DND-41 (cell line): ENCODE measurements at regions not wholly inside any gene's neighbourhood (a gene's known extent, or its start where the extent isn't known, plus 50 kb on each side); places are given as distances from the start of the nearest gene placed in this dataset.
"Not testable (repeated sequence)": the region's sequence is repeated elsewhere in the genome, so short reads cannot be mapped to it uniquely, and the experiment has no call there.

Experiments used
- ATAC-seq: fragments of 200-7000 bp; cut with Tn5 transposase; 3 replicates; pipeline ENCODE4 v1.9.1; 2021; ENCODE audit warnings: low read depth; ENCODE audit not compliant: insufficient read depth
- DNase-seq: peaks from one replicate; pipeline ENCODE4 v3.0.0-alpha.2; 2020
- H2AFZ ChIP-seq: 2 replicates; pipeline ENCODE4 v1.6.0; 2012; ENCODE audit warnings: low read depth, low read length
- H3K27ac ChIP-seq: 2 replicates; pipeline ENCODE4 v1.5.1; 2012; ENCODE audit warnings: low read length, inconsistent platforms
- H3K27me3 ChIP-seq: fragments of 200-600 bp; sonication (generic); 2 replicates; pipeline ENCODE4 v1.6.0; 2012; ENCODE audit warnings: low read length, mild to moderate bottlenecking, inconsistent platforms; ENCODE audit not compliant: insufficient read depth, poor library complexity
- H3K36me3 ChIP-seq: 2 replicates; pipeline ENCODE4 v1.5.1; 2012; ENCODE audit warnings: low read length, inconsistent platforms; ENCODE audit not compliant: insufficient read depth
- H3K4me1 ChIP-seq: 2 replicates; pipeline ENCODE4 v1.5.1; 2012; ENCODE audit warnings: mild to moderate bottlenecking, low read length; ENCODE audit not compliant: insufficient read depth
- H3K4me2 ChIP-seq: 2 replicates; pipeline ENCODE4 v1.6.0; 2012; ENCODE audit warnings: mild to moderate bottlenecking, moderate library complexity, low read length, inconsistent platforms; ENCODE audit not compliant: insufficient read depth
- H3K4me3 ChIP-seq, 2 experiments: fragments of 200-600 bp in 1 of 2; shearing (Covaris generic) in 1 of 2; 2 replicates each; pipeline ENCODE4 v1.5.1; 2012 to 2016; ENCODE audit warnings: inconsistent platforms in 2 of 2, low read length in 2 of 2, mild to moderate bottlenecking in 2 of 2, low read depth in 1 of 2, moderate library complexity in 1 of 2
- H3K79me2 ChIP-seq: 2 replicates; pipeline ENCODE4 v1.6.0; 2012; ENCODE audit warnings: low read length, inconsistent platforms; ENCODE audit not compliant: insufficient read depth
- H3K9ac ChIP-seq: 2 replicates; pipeline ENCODE4 v1.6.0; 2012; ENCODE audit warnings: low read depth, mild to moderate bottlenecking, inconsistent platforms, low read length, moderate library complexity
- H3K9me3 ChIP-seq: 2 replicates; pipeline ENCODE4 v1.5.1; 2012; ENCODE audit warnings: low read length, moderate library complexity, mild to moderate bottlenecking, inconsistent platforms; ENCODE audit not compliant: insufficient read depth, severe bottlenecking
- H4K20me1 ChIP-seq: 2 replicates; pipeline ENCODE4 v1.6.0; 2012; ENCODE audit warnings: low read length; ENCODE audit not compliant: insufficient read depth
- CTCF ChIP-seq: IDR thresholded peaks from 2 replicates; pipeline ENCODE4 v1.5.1; 2012; ENCODE audit warnings: borderline replicate concordance, low read length, moderate library complexity, mild to moderate bottlenecking; ENCODE audit not compliant: poor library complexity, severe bottlenecking; ENCODE audit errors: extremely low read depth
- EZH2 ChIP-seq: IDR thresholded peaks from 3 replicates; pipeline ENCODE4 v1.6.1; 2012; ENCODE audit warnings: borderline replicate concordance, low read depth, mild to moderate bottlenecking, moderate library complexity, low read length, inconsistent platforms; ENCODE audit not compliant: severe bottlenecking

GRCh38 chr13:61215116-61215515 is 200.5 kb downstream of the PCDH20 start:
- H2AFZ ChIP-seq, result no peak overlapping the region
- H3K79me2 ChIP-seq, result no peaks in the 10 kb centered on the region
- no peak overlapping the region for H3K4me2 ChIP-seq
- no peaks in the 10 kb centered on the region for H3K36me3 ChIP-seq
- no peak overlapping the region for H3K27ac ChIP-seq
- DNase-seq (no peak), ATAC-seq (no peak)
- no peak overlapping the region for H3K9ac ChIP-seq
- H3K9me3 ChIP-seq, result no peaks in the 10 kb centered on the region
- H3K4me3 ChIP-seq, result no peak overlapping the region
- H4K20me1 ChIP-seq, result no peaks in the 10 kb centered on the region
- no peaks in the 10 kb centered on the region for H3K27me3 ChIP-seq
- no peaks in the 10 kb centered on the region for H3K4me1 ChIP-seq
- no peak for TF ChIP-seq CTCF
- TF ChIP-seq EZH2, result no peak

DNA sequence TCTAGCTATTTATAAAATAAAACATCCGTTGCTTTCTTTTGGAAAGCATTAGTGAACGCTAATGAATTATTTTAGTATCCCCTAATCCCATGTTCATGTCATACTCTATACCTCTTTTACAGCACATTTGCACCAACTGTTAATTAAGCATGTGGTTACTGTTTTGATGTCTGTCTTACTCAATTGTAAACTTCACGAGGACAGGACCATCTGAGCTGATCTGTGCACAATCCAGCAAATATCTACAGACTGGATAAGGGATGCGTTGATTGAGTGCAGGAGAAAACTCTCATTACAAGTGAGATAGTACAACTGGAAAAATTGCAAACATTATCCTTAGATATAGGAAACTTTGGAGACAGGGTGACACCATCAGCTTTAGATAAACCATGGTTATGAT is 201.1 kb downstream of the PCDH20 start:
- Histone ChIP-seq H3K79me2 (no peaks in the 10 kb centered on the region), H3K4me2 (no peak overlapping the region), H3K27ac (no peak overlapping the region), H3K36me3 (no peaks in the 10 kb centered on the region), H3K9me3 (no peaks in the 10 kb centered on the region), H3K27me3 (no peaks in the 10 kb centered on the region), H3K4me1 (no peaks in the 10 kb centered on the region), H3K4me3 (no peak overlapping the region), H4K20me1 (no peaks in the 10 kb centered on the region), H2AFZ (no peak overlapping the region), H3K9ac (no peak overlapping the region)
- ATAC-seq, result no peak
- no peak for TF ChIP-seq CTCF
- no peak for TF ChIP-seq EZH2
- DNase-seq, result no peak

DNA sequence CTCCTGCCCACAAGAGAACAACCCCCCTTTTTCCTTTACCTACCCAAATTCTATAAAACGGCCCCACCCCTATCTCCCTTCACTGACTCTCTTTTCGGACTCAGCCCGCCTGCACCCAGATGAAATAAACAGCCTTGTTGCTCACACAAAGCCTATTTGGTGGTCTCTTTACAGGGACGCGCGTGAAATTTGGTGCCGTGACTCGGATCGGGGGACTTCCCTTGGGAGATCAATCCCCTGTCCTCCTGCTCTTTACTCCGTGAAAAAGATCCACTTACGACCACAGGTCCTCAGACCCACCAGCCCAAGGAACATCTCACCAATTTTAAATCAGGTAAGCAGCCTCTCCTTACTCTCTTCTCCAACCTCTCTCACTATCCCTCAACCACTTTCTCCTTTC is 209.8 kb downstream of the PCDH20 start:
- not testable (repeated sequence) for H3K9ac ChIP-seq, H3K36me3 ChIP-seq, H3K4me2 ChIP-seq, H3K27me3 ChIP-seq, H3K4me3 ChIP-seq, H2AFZ ChIP-seq, H3K27ac ChIP-seq, H4K20me1 ChIP-seq, DNase-seq, H3K4me1 ChIP-seq, H3K9me3 ChIP-seq, ATAC-seq, H3K79me2 ChIP-seq

- Histone ChIP-seq H3K9ac (no peak overlapping the region), H3K27ac (no peak overlapping the region), H3K36me3 (no peaks in the 10 kb centered on the region), H3K4me1 (no peaks in the 10 kb centered on the region), H3K9me3 (no peaks in the 10 kb centered on the region), H4K20me1 (no peaks in the 10 kb centered on the region), H3K4me2 (no peak overlapping the region), H2AFZ (no peak overlapping the region), H3K79me2 (no peaks in the 10 kb centered on the region), H3K4me3 (no peak overlapping the region), H3K27me3 (no peaks in the 10 kb centered on the region)
- no peak for DNase-seq
- ATAC-seq, result no peak
- TF ChIP-seq CTCF (no peak), EZH2 (no peak)
These were observed 211.6 kb downstream of the PCDH20 start for GRCh38 chr13:61204025-61204424.
